B cell (primary cell): ENCODE measurements at regions not wholly inside any gene's neighbourhood (a gene's known extent, or its start where the extent isn't known, plus 50 kb on each side); places are given as distances from the start of the nearest gene placed in this dataset.

Source experiments
- ATAC-seq: fragments of 200-7000 bp; cut with Tn5 transposase; one replicate; pipeline ENCODE4 v1.10.0; 2021; ENCODE audit warnings: low read depth, mild to moderate bottlenecking, moderate number of reproducible peaks, moderate library complexity
- CTCF ChIA-PET: fragments of 350-600 bp; sonication (Branson Sonifier 250); formaldehyde crosslinking; loops from one replicate; lab custom pipeline; 2021; ENCODE audit warnings: antibody characterized with exemption, inconsistent platforms; lab: Charles Lee
- POLR2A ChIA-PET: fragments of 350-600 bp; sonication (Branson Sonifier 250); formaldehyde crosslinking; loops from one replicate; lab custom pipeline; 2021; ENCODE audit warnings: antibody characterized with exemption; lab: Charles Lee
- DNase-seq: peaks from one replicate; pipeline ENCODE4 v3.0.0; 2013
- H2AFZ ChIP-seq: 2 replicates; pipeline ENCODE4 v1.6.1; 2012; ENCODE audit warnings: mild to moderate bottlenecking, low read depth, low read length; ENCODE audit not compliant: insufficient read depth, poor library complexity, severe bottlenecking
- H3K27ac ChIP-seq, 2 donors: 1 replicate in 1 of 2; 2 replicates in 1 of 2; pipeline ENCODE4 v1.5.1; 2012 to 2013; ENCODE audit warnings: low read length in 2 of 2, mild to moderate bottlenecking in 2 of 2, moderate library complexity in 1 of 2
- H3K27me3 ChIP-seq, 4 experiments: fragments of 200-600 bp in 1 of 4; sonication (generic) in 1 of 4; replicated peaks in 1 of 4; 1 replicate in 2 of 4; 2 replicates in 2 of 4; pipeline versions ENCODE4 v1.6.1 to v1.7.0; 2013 to 2016; ENCODE audit warnings: low read length in 3 of 4, mild to moderate bottlenecking in 2 of 4, mixed read lengths in 1 of 4, moderate library complexity in 1 of 4; ENCODE audit not compliant: insufficient read depth in 4 of 4, control insufficient read depth in 3 of 4; ENCODE audit errors: control extremely low read depth in 1 of 4
- H3K36me3 ChIP-seq, 2 experiments: replicated peaks in 1 of 2; 1 replicate in 1 of 2; 2 replicates in 1 of 2; pipeline versions ENCODE4 v1.6.1 to v1.7.1; 2013; ENCODE audit warnings: low read length in 1 of 2; ENCODE audit not compliant: insufficient read depth in 2 of 2, control insufficient read depth in 1 of 2; ENCODE audit errors: control extremely low read depth in 1 of 2, extremely low read depth in 1 of 2
- H3K4me1 ChIP-seq, 2 donors: fragments of 200-600 bp in 1 of 2; sonication (generic) in 1 of 2; 1 replicate in 1 of 2; 2 replicates in 1 of 2; pipeline versions ENCODE4 v1.5.1 to v1.6.1; 2013 to 2017; ENCODE audit warnings: low read length in 2 of 2; ENCODE audit not compliant: control insufficient read depth in 2 of 2, insufficient read depth in 2 of 2
- H3K4me2 ChIP-seq: replicated peaks from 2 replicates; pipeline ENCODE3; 2012; ENCODE audit warnings: mild to moderate bottlenecking, low read depth, low read length; ENCODE audit not compliant: poor library complexity, severe bottlenecking
- H3K4me3 ChIP-seq, 5 experiments: fragments of 200-600 bp in 1 of 5; sonication (generic) in 1 of 5; 1 replicate in 3 of 5; 2 replicates in 2 of 5; pipeline versions ENCODE4 v1.5.1 to v1.7.0; 2011 to 2016; ENCODE audit warnings: low read length in 4 of 5, mild to moderate bottlenecking in 4 of 5, low read depth in 2 of 5, control low read depth in 1 of 5, moderate library complexity in 1 of 5; ENCODE audit not compliant: insufficient read depth in 1 of 5; ENCODE audit errors: control extremely low read depth in 1 of 5, extremely low read depth in 1 of 5
- H3K79me2 ChIP-seq: fragments of 200-600 bp; sonication (generic); one replicate; pipeline ENCODE4 v1.6.0; 2016; ENCODE audit warnings: low read length; ENCODE audit not compliant: control insufficient read depth, insufficient read depth
- H3K9ac ChIP-seq: fragments of 200-600 bp; sonication (generic); 2 replicates; pipeline ENCODE4 v1.6.1; 2017; ENCODE audit warnings: mild to moderate bottlenecking, low read length, moderate library complexity
- H3K9me3 ChIP-seq, 3 donors: one replicate each; pipeline versions ENCODE4 v1.6.1 to v1.7.1; 2013; ENCODE audit warnings: low read length in 2 of 3; ENCODE audit not compliant: control insufficient read depth in 2 of 3, insufficient read depth in 1 of 3; ENCODE audit errors: control extremely low read depth in 1 of 3
- H4K20me1 ChIP-seq: 2 replicates; pipeline ENCODE4 v1.6.0; 2012; ENCODE audit warnings: mild to moderate bottlenecking, low read length; ENCODE audit not compliant: insufficient read depth, control insufficient read depth, poor library complexity, severe bottlenecking
- H3K27ac Mint-ChIP-seq: one replicate; pipeline ENCODE4 v1.8.0; 2021; ENCODE audit warnings: mixed read lengths
- H3K27me3 Mint-ChIP-seq: one replicate; pipeline ENCODE4 v1.8.0; 2021; ENCODE audit warnings: mixed read lengths
- H3K4me1 Mint-ChIP-seq: one replicate; pipeline ENCODE4 v1.8.0; 2021; ENCODE audit warnings: mixed read lengths
- H3K4me3 Mint-ChIP-seq: one replicate; pipeline ENCODE4 v1.8.0; 2021; ENCODE audit warnings: mixed read lengths
- H3K9me3 Mint-ChIP-seq: one replicate; pipeline ENCODE4 v1.8.0; 2022; ENCODE audit warnings: mixed read lengths; ENCODE audit not compliant: insufficient read depth
- CTCF ChIP-seq: fragments of 200-600 bp; IDR thresholded peaks from one replicate; pipeline ENCODE4 v1.8.0; 2022; ENCODE audit warnings: antibody characterized with exemption, mild to moderate bottlenecking
- EZH2 ChIP-seq: IDR thresholded peaks from 2 replicates; pipeline ENCODE4 v1.6.1; 2012; ENCODE audit warnings: borderline replicate concordance, low read depth, mild to moderate bottlenecking, moderate library complexity, low read length; ENCODE audit not compliant: insufficient read depth, poor library complexity, severe bottlenecking
- WGBS: methylation state at CpG from one replicate; pipeline ENCODE4 v1.1.5; 2013; ENCODE audit warnings: missing lambda C conversion rate; ENCODE audit not compliant: insufficient coverage; 5-methylcytosine and 5-hydroxymethylcytosine counted together
- intact Hi-C: fragments of 100-400 bp; cut with micrococcal nuclease; formaldehyde crosslinking; loops from one replicate; pipeline ENCODE4 v1.10.0; 2022

- H3K4me1 Mint-ChIP-seq = peaks cover 5% of the 10 kb centered on the region
Observed at GRCh38 chr2:9141091-9141667, 65.4 kb upstream of the ASAP2 start.

More at GRCh38 chr2:9141091-9141667, 65.4 kb upstream of the ASAP2 start:
- Histone ChIP-seq H3K27ac (no peak overlapping the region), H3K9ac (no peak overlapping the region), H3K4me2 (no peak overlapping the region), H3K36me3 (no peaks in the 10 kb centered on the region), H3K4me1 (peaks cover 7 to 8% of the 10 kb centered on the region in 2 donors), H3K79me2 (no peaks in the 10 kb centered on the region), H4K20me1 (no peaks in the 10 kb centered on the region), H3K27me3 (peaks cover 0 to 10% (median 0%) of the 10 kb centered on the region in 4 experiments), H3K4me3 (no peak overlapping the region), H3K9me3 (no peaks in the 10 kb centered on the region), H2AFZ (no peak overlapping the region)
- H3K27me3 Mint-ChIP-seq = peaks cover 19% of the 10 kb centered on the region
- H3K4me3 Mint-ChIP-seq = no peak overlapping the region
- 78% methylated on average over 3 of the region's 6 CpGs for WGBS
- no peak overlapping the region for H3K27ac Mint-ChIP-seq
- ATAC-seq (no peak), DNase-seq (no peak)
- no peak for TF ChIP-seq CTCF
- TF ChIP-seq EZH2 = no peak
- ChIA-PET POLR2A (no interaction called here), CTCF (interaction anchor here (0.7 to 3.0 kb wide), 3 partner anchors 8 to 466 kb away, joined by 3 to 12 read pairs (median 4); no protein-coding TSS in a partner anchor)
- H3K9me3 Mint-ChIP-seq = no peaks in the 10 kb centered on the region
- intact Hi-C loops = no loop called here
